ELR (cell line): ENCODE measurements at regions not wholly inside any gene's neighbourhood (a gene's known extent, or its start where the extent isn't known, plus 50 kb on each side); places are given as distances from the start of the nearest gene placed in this dataset.

ENCODE experiments used
- DNase-seq: peaks from one replicate; pipeline ENCODE4 v3.0.0-alpha.2; 2015; ENCODE audit warnings: low read depth

- DNase-seq, result no peak
Observed at GRCh38 chr15:25504307-25504706, 65.5 kb upstream of the UBE3A start.

DNA sequence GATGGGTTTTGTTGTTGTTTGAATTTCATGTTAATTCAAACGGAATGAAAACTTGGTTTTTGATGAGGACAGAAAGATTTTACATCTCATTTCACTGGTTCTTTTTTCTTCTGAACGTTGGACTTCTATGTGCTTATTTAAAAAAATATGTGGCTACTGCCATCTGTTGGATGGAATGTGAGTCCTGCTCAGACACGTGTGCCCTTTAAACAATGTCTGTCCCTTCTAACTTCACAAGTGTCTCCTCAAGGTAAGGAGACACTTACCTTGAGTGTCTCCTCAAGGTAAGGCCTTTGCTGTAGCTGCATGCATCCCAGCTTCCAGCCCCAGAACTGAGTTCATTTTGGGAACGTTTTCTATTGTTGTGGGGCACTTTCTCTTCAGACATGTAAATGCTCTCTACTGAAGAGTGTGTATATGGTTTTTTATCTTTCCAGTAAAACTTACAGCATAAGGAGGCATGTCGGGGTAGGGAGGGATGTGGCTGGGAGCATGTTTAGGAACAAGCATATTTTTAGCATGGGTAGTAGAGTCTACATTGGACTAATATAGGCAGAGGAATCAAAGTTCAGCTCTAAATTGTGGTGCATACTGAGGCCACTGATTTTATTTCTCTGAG lies 63.1 kb upstream of the UBE3A start:
- DNase-seq, result peak; percentile 37

DNA sequence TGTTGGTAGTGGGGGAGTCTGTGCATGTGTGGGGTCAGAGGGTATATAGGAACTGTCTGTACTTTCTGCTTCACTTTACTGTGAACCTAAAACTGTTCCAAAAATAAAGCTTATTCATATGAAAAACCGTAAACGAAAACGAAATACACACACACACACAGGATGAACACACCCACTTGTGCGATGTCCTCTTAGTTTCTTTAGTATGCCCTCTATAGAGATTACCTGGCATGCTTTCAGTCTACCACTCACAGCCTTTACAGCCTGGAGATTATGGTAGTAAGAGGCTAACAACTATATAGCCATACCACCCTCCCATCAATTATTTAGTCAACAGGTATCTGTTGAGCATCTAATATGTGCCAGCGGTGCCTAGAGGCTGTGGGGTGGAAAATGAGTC lies 60.0 kb upstream of the UBE3A start:
- DNase-seq, result no peak

- no peak for DNase-seq
Observed at GRCh38 chr15:25497934-25498333, 59.1 kb upstream of the UBE3A start.

- no peak for DNase-seq
Observed at GRCh38 chr15:25493823-25494526, 55.2 kb upstream of the UBE3A start.

DNA sequence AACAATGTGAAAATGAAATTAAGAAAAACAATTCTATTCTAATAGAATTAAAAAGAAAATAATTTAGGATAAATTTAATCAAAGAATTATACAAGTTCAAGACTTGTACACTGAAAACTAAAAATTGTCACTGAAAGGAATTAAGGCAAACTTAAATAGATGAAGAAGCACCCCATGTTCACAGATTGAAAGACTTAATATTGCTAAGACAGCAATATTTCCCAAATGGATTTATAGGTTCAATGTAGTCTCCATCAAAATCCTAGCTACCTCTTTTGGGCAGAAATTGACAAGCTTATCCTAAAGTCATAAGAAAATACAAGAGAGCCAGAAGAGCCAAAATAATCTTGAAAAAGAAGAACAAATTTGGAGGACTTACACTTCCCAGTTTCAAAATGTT lies 53.5 kb upstream of the UBE3A start:
- DNase-seq, result no peak
